Caco-2 (cell line): ENCODE measurements at regions not wholly inside any gene's neighbourhood (a gene's known extent, or its start where the extent isn't known, plus 50 kb on each side); places are given as distances from the start of the nearest gene placed in this dataset.

Experiments used
- BruUV-seq: library from RNA; stranded (reverse); fragments of 400-500 nt; replicated peaks from 2 replicates; lab custom pipeline; 2021; lab: Mats Ljungman, UMichigan
- CTCF ChIA-PET: fragments of 300-600 bp; sonication (Branson Sonifier 250); formaldehyde crosslinking; loops from one replicate; lab custom pipeline; 2022; ENCODE audit warnings: antibody characterized with exemption; lab: Charles Lee
- POLR2A ChIA-PET: fragments of 300-600 bp; sonication (Branson Sonifier 250); formaldehyde crosslinking; loops from one replicate; lab custom pipeline; 2022; ENCODE audit warnings: antibody characterized with exemption; lab: Charles Lee
- DNase-seq, 2 experiments: peaks; one replicate each; pipeline versions ENCODE4 v3.0.0 to v3.0.0-alpha.2; 2020 to 2022
- H3K27me3 ChIP-seq: replicated peaks from 2 replicates; pipeline ENCODE4 v1.6.0; 2011; ENCODE audit warnings: low read length; ENCODE audit not compliant: control insufficient read depth, insufficient read depth
- H3K36me3 ChIP-seq: 2 replicates; pipeline ENCODE4 v1.5.1; 2011; ENCODE audit warnings: low read length; ENCODE audit not compliant: control insufficient read depth, insufficient read depth
- H3K4me1 ChIP-seq: fragments of 250-450 bp; sonication (Bioruptor Pico); 2 replicates; pipeline ENCODE4 v1.5.1; 2020; ENCODE audit warnings: mild to moderate bottlenecking
- H3K4me3 ChIP-seq: 2 replicates; pipeline ENCODE4 v1.5.1; 2011; ENCODE audit warnings: low read depth, mild to moderate bottlenecking, control low read depth, low read length
- H3K9me3 ChIP-seq: fragments of 250-450 bp; sonication (Bioruptor Pico); 2 replicates; pipeline ENCODE4 v1.5.1; 2020; ENCODE audit warnings: mild to moderate bottlenecking, moderate library complexity
- H3K27ac Mint-ChIP-seq: one replicate; pipeline ENCODE4 v1.8.0; 2022; ENCODE audit warnings: mixed read lengths; ENCODE audit not compliant: unreplicated experiment
- H3K27me3 Mint-ChIP-seq: one replicate; pipeline ENCODE4 v1.8.0; 2022; ENCODE audit warnings: mixed read lengths; ENCODE audit not compliant: insufficient read depth, unreplicated experiment
- H3K36me3 Mint-ChIP-seq: one replicate; pipeline ENCODE4 v1.8.0; 2022; ENCODE audit warnings: mild to moderate bottlenecking, mixed read lengths; ENCODE audit not compliant: insufficient read depth, unreplicated experiment
- H3K4me1 Mint-ChIP-seq: one replicate; pipeline ENCODE4 v1.8.0; 2022; ENCODE audit warnings: low read depth, mixed read lengths; ENCODE audit not compliant: unreplicated experiment
- H3K4me3 Mint-ChIP-seq: one replicate; pipeline ENCODE4 v1.8.0; 2022; ENCODE audit warnings: mild to moderate bottlenecking, moderate library complexity, mixed read lengths; ENCODE audit not compliant: unreplicated experiment
- H3K9me3 Mint-ChIP-seq: one replicate; pipeline ENCODE4 v1.8.0; 2022; ENCODE audit warnings: mixed read lengths; ENCODE audit not compliant: unreplicated experiment
- intact Hi-C: fragments of 100-400 bp; cut with micrococcal nuclease; formaldehyde crosslinking; loops from one replicate; pipeline ENCODE4 v1.10.0; 2022; ENCODE audit not compliant: unreplicated experiment
- TF ChIP-seq, protein P1 (sequence below), 2 experiments: fragments of 200-600 bp in 1 of 2; IDR thresholded peaks; 1 replicate in 1 of 2; 2 replicates in 1 of 2; pipeline versions ENCODE4 v1.5.1 to v1.8.0; 2011 to 2022; ENCODE audit warnings: antibody characterized with exemption in 1 of 2, control low read depth in 1 of 2, inconsistent platforms in 1 of 2, low read depth in 1 of 2, low read length in 1 of 2, mild to moderate bottlenecking in 1 of 2, moderate library complexity in 1 of 2; ENCODE audit not compliant: insufficient read depth in 1 of 2, severe bottlenecking in 1 of 2, unreplicated experiment in 1 of 2

GRCh38 chr9:109830545-109830944 lies 50.5 kb downstream of the PALM2AKAP2 start:
- Histone ChIP-seq H3K4me3 (no peak overlapping the region), H3K9me3 (no peaks in the 10 kb centered on the region), H3K4me1 (no peaks in the 10 kb centered on the region), H3K27me3 (no peaks in the 10 kb centered on the region), H3K36me3 (no peaks in the 10 kb centered on the region)
- DNase-seq, result no peak
- no TSS peak for BruUV-seq
- intact Hi-C loops, result no loop called here
- CTCF ChIA-PET, result no interaction called here
- TF ChIP-seq, protein P1, sequence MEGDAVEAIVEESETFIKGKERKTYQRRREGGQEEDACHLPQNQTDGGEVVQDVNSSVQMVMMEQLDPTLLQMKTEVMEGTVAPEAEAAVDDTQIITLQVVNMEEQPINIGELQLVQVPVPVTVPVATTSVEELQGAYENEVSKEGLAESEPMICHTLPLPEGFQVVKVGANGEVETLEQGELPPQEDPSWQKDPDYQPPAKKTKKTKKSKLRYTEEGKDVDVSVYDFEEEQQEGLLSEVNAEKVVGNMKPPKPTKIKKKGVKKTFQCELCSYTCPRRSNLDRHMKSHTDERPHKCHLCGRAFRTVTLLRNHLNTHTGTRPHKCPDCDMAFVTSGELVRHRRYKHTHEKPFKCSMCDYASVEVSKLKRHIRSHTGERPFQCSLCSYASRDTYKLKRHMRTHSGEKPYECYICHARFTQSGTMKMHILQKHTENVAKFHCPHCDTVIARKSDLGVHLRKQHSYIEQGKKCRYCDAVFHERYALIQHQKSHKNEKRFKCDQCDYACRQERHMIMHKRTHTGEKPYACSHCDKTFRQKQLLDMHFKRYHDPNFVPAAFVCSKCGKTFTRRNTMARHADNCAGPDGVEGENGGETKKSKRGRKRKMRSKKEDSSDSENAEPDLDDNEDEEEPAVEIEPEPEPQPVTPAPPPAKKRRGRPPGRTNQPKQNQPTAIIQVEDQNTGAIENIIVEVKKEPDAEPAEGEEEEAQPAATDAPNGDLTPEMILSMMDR (IDR thresholded peaks at IDR 0.05; ENCODE audit: insufficient read depth in 1 of 2, low read depth in 1 of 2, low read length in 1 of 2, severe bottlenecking in 1 of 2, unreplicated experiment in 1 of 2), result no peak
- no peaks in the 10 kb centered on the region for H3K4me1 Mint-ChIP-seq
- no peaks in the 10 kb centered on the region for H3K9me3 Mint-ChIP-seq
- H3K27me3 Mint-ChIP-seq, result peaks cover 8% of the 10 kb centered on the region
- no peak overlapping the region for H3K4me3 Mint-ChIP-seq
- no peaks in the 10 kb centered on the region for H3K36me3 Mint-ChIP-seq
- no peak overlapping the region for H3K27ac Mint-ChIP-seq
- POLR2A ChIA-PET, result no interaction called here

GRCh38 chr9:109831998-109832658 lies 52.1 kb downstream of the PALM2AKAP2 start:
- BruUV-seq, result no TSS peak
- Mint-ChIP-seq H3K4me3 (no peak overlapping the region), H3K4me1 (no peaks in the 10 kb centered on the region), H3K36me3 (no peaks in the 10 kb centered on the region), H3K27ac (no peak overlapping the region), H3K9me3 (no peaks in the 10 kb centered on the region), H3K27me3 (peaks cover 13% of the 10 kb centered on the region)
- ChIA-PET POLR2A (no interaction called here), CTCF (interaction anchor here (0.6 kb wide), 1 partner anchor 757 kb away, joined by 3 read pairs; no protein-coding TSS in a partner anchor)
- no peaks in the 10 kb centered on the region for H3K27me3 ChIP-seq
- H3K9me3 ChIP-seq, result no peaks in the 10 kb centered on the region
- TF ChIP-seq, protein P1 (IDR thresholded peaks at IDR 0.05; ENCODE audit: insufficient read depth in 1 of 2, low read depth in 1 of 2, low read length in 1 of 2, severe bottlenecking in 1 of 2, unreplicated experiment in 1 of 2), result no peak
- no peak overlapping the region for H3K4me3 ChIP-seq
- intact Hi-C loops, result no loop called here
- H3K4me1 ChIP-seq, result no peaks in the 10 kb centered on the region
- H3K36me3 ChIP-seq, result no peaks in the 10 kb centered on the region
- DNase-seq, result no peak

- no TSS peak for BruUV-seq
- H3K4me1 ChIP-seq, result no peaks in the 10 kb centered on the region
- no peaks in the 10 kb centered on the region for H3K9me3 Mint-ChIP-seq
- no peak overlapping the region for H3K27ac Mint-ChIP-seq
- no peaks in the 10 kb centered on the region for H3K36me3 Mint-ChIP-seq
- no peak for DNase-seq
- peaks cover 16% of the 10 kb centered on the region for H3K27me3 Mint-ChIP-seq
- TF ChIP-seq, protein P1 (IDR thresholded peaks at IDR 0.05; ENCODE audit: insufficient read depth in 1 of 2, low read depth in 1 of 2, low read length in 1 of 2, severe bottlenecking in 1 of 2, unreplicated experiment in 1 of 2), result no peak
- no peak overlapping the region for H3K4me3 ChIP-seq
- H3K27me3 ChIP-seq, result no peaks in the 10 kb centered on the region
- POLR2A ChIA-PET, result no interaction called here
- no peaks in the 10 kb centered on the region for H3K36me3 ChIP-seq
- no peaks in the 10 kb centered on the region for H3K4me1 Mint-ChIP-seq
- intact Hi-C loops, result no loop called here
- no peaks in the 10 kb centered on the region for H3K9me3 ChIP-seq
- no peak overlapping the region for H3K4me3 Mint-ChIP-seq
- CTCF ChIA-PET, result no interaction called here
Measured at GRCh38 chr9:109834855-109835254, 54.9 kb downstream of the PALM2AKAP2 start.
